Epithelial cell of esophagus (primary cell): ENCODE measurements at regions not wholly inside any gene's neighbourhood (a gene's known extent, or its start where the extent isn't known, plus 50 kb on each side); places are given as distances from the start of the nearest gene placed in this dataset.

Source experiments
- DNase-seq: peaks from one replicate; pipeline ENCODE4 v3.0.0; 2010; ENCODE audit warnings: low read depth
- H3K4me3 ChIP-seq: 2 replicates; pipeline ENCODE4 v1.5.1; 2011; ENCODE audit warnings: mild to moderate bottlenecking, low read length, control low read depth
- CTCF ChIP-seq: IDR thresholded peaks from 2 replicates; pipeline ENCODE4 v1.5.1; 2011; ENCODE audit warnings: low read depth, mild to moderate bottlenecking, low read length, control low read depth, inconsistent platforms; ENCODE audit not compliant: insufficient read depth; ENCODE audit errors: missing control alignments

DNA sequence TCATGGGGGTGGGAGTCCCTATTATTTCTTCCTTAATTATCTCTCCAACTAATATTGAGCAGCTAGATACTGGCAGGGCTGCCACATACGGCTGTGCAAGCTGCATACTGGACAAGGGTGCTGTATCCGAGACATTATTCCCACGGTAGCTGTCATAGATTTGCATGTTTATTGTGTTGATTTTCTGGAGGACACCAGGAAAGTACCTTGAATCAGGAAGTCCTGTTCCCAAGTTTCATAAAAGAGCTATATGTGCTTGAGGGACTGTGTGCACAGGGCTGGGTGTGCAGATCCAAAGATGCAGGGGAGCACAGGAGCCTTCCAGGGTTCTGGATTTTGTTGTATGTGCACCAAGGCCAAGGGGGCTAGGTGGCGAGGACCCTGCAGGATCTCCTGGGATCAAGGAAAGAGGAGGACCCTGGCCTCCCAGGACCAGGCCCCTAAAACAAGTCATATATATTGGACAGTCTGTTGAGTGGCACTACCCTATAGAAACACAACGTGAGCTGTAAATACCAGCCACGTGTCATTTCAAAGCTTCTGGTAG lies 119.2 kb upstream of the ALDH1A3 start:
- peak; percentile 7 for DNase-seq
- no peak overlapping the region for H3K4me3 ChIP-seq
- TF ChIP-seq CTCF, result no peak

- no peak for TF ChIP-seq CTCF
- H3K4me3 ChIP-seq, result no peak overlapping the region
- peak; percentile 7 for DNase-seq
Observed at GRCh38 chr15:100761290-100761935, 118.2 kb upstream of the ALDH1A3 start.

DNA sequence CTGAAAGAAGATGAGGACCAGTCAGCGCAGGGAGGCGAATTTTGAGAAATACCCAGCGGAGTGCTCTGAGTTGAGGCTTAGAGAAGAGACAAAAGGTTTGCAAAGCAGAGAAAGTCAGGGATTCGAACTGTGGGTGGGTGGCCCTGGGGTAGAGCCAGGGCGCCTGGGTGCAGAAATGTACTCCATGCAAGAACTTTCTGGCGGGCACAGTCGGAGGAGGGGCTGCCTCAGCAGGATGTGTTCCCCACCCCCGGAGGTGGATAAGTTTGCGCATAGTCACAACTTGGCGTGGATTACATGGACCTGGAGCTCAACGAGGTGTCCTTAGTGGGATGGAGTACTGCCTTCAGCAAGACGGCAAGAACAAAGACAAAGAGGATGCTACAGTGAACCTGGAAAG lies 117.3 kb upstream of the ALDH1A3 start:
- no peak for DNase-seq
- TF ChIP-seq CTCF, result no peak
- no peak overlapping the region for H3K4me3 ChIP-seq

- no peak overlapping the region for H3K4me3 ChIP-seq
- TF ChIP-seq CTCF, result no peak
- DNase-seq, result no peak
Observed at GRCh38 chr15:100762913-100763834, 116.5 kb upstream of the ALDH1A3 start.

GRCh38 chr15:100763835-100764750 lies 115.5 kb upstream of the ALDH1A3 start:
- TF ChIP-seq CTCF, result no peak
- no peak for DNase-seq
- no peak overlapping the region for H3K4me3 ChIP-seq

- H3K4me3 ChIP-seq, result no peak overlapping the region
- DNase-seq, result no peak
- TF ChIP-seq CTCF, result no peak
Observed at GRCh38 chr15:100764778-100765466, 114.7 kb upstream of the ALDH1A3 start.
